ENCODE measurements at regions not wholly inside any gene's neighbourhood (a gene's known extent, or its start where the extent isn't known, plus 50 kb on each side); places are given as distances from the start of the nearest gene placed in this dataset.

- H3K27me3 Mint-ChIP-seq (ENCODE audit: insufficient read depth, low read depth, poor library complexity) = no peaks in the 10 kb centered on the region
Measured at GRCh38 chr2:147109291-147109690, 735.5 kb upstream of the ACVR2A start.

GRCh38 chr2:147108548-147108947 lies 736.3 kb upstream of the ACVR2A start:
- TF ChIP-seq REST (IDR thresholded peaks at IDR 0.05; ENCODE audit: unreplicated experiment) (no peak), ZNF462 (CRISPR knock-in tag; IDR thresholded peaks at IDR 0.05) (no peak), POLR2AphosphoS5 (IDR thresholded peaks at IDR 0.05; ENCODE audit: low read depth) (no peak)
- Mint-ChIP-seq H3K4me3 (no peak overlapping the region), H3K36me3 (ENCODE audit: low read depth) (no peaks in the 10 kb centered on the region), H3K27me3 (ENCODE audit: insufficient read depth, low read depth, poor library complexity) (no peaks in the 10 kb centered on the region), H3K9me3 (peaks cover 3% of the 10 kb centered on the region; the same call in 1 of the 3 replicates), H3K27ac (no peak overlapping the region), H3K4me1 (peaks cover 3% of the 10 kb centered on the region; the same call in 2 of the 3 replicates)
- H2AFZ ChIP-seq = no peak overlapping the region
- no peak overlapping the region for H3K4me3 ChIP-seq
- no peak overlapping the region for H3K27ac ChIP-seq (ENCODE audit: low read depth)
- ATAC-seq (no peak), DNase-seq (ENCODE audit: low spot score) (no peak)
- no peaks in the 10 kb centered on the region for H3K36me3 ChIP-seq (ENCODE audit: insufficient read depth)
- H3K4me1 ChIP-seq (ENCODE audit: insufficient read depth) = no peaks in the 10 kb centered on the region
- H3K9me2 ChIP-seq (ENCODE audit: insufficient read depth) = peaks cover 8% of the 10 kb centered on the region; the same call in 1 of the 2 replicates
- no peaks in the 10 kb centered on the region for H3K27me3 ChIP-seq (ENCODE audit: insufficient read depth)
- H3F3A ChIP-seq (replicated peaks; ENCODE audit: low read depth) = no peaks in the 10 kb centered on the region
- H3K79me2 ChIP-seq (replicated peaks; ENCODE audit: insufficient read depth) = no peaks in the 10 kb centered on the region
- H3K4me2 ChIP-seq = no peak overlapping the region
- no peaks in the 10 kb centered on the region for H4K20me1 ChIP-seq (replicated peaks; ENCODE audit: insufficient read depth)

More at GRCh38 chr2:147109291-147109690, 735.5 kb upstream of the ACVR2A start:
- H4K20me1 ChIP-seq (replicated peaks; ENCODE audit: insufficient read depth) = no peaks in the 10 kb centered on the region
- H3K9me2 ChIP-seq (ENCODE audit: insufficient read depth) = peaks cover 8% of the 10 kb centered on the region; the same call in 1 of the 2 replicates
- no peaks in the 10 kb centered on the region for H3K79me2 ChIP-seq (replicated peaks; ENCODE audit: insufficient read depth)
- TF ChIP-seq REST (IDR thresholded peaks at IDR 0.05; ENCODE audit: unreplicated experiment) = no peak
- no peak for TF ChIP-seq POLR2AphosphoS5 (IDR thresholded peaks at IDR 0.05; ENCODE audit: low read depth)
- no peak overlapping the region for H3K27ac ChIP-seq (ENCODE audit: low read depth)
- no peak overlapping the region for H3K4me2 ChIP-seq
- no peak overlapping the region for H3K4me3 ChIP-seq
- no peaks in the 10 kb centered on the region for H3K27me3 ChIP-seq (ENCODE audit: insufficient read depth)
- Mint-ChIP-seq H3K36me3 (ENCODE audit: low read depth) (no peaks in the 10 kb centered on the region), H3K27ac (no peak overlapping the region), H3K9me3 (peaks cover 3% of the 10 kb centered on the region; the same call in 1 of the 3 replicates), H3K4me3 (no peak overlapping the region), H3K4me1 (peaks cover 3% of the 10 kb centered on the region; the same call in 2 of the 3 replicates)
- H3K36me3 ChIP-seq (ENCODE audit: insufficient read depth) = no peaks in the 10 kb centered on the region
- H3F3A ChIP-seq (replicated peaks; ENCODE audit: low read depth) = no peaks in the 10 kb centered on the region
- ATAC-seq = no peak
- no peak for DNase-seq (ENCODE audit: low spot score)
- no peaks in the 10 kb centered on the region for H3K4me1 ChIP-seq (ENCODE audit: insufficient read depth)
- no peak overlapping the region for H2AFZ ChIP-seq

All from GM23338 (cell line).